Activated naive CD4-positive, alpha-beta T cell treated with anti-CD3 and anti-CD28 coated beads for 36 hours (primary cell): ENCODE measurements at regions not wholly inside any gene's neighbourhood (a gene's known extent, or its start where the extent isn't known, plus 50 kb on each side); places are given as distances from the start of the nearest gene placed in this dataset.
"Not testable (repeated sequence)": the region's sequence is repeated elsewhere in the genome, so short reads cannot be mapped to it uniquely, and the experiment has no call there.

ENCODE experiments used
- CTCF ChIA-PET: fragments of 350-600 bp; sonication (Branson Sonifier 250); formaldehyde crosslinking; loops from one replicate; lab custom pipeline; 2021; ENCODE audit warnings: antibody characterized with exemption; lab: Charles Lee
- DNase-seq: peaks from one replicate; pipeline ENCODE4 v3.0.0-alpha.2; 2020
- H3K27ac Mint-ChIP-seq: one replicate; pipeline ENCODE4 v1.8.0; 2021; ENCODE audit warnings: mild to moderate bottlenecking, mixed read lengths
- H3K27me3 Mint-ChIP-seq: one replicate; pipeline ENCODE4 v1.8.0; 2021; ENCODE audit warnings: low read depth, mixed read lengths
- H3K36me3 Mint-ChIP-seq: one replicate; pipeline ENCODE4 v1.8.0; 2021; ENCODE audit warnings: low read depth, mixed read lengths
- H3K4me1 Mint-ChIP-seq: one replicate; pipeline ENCODE4 v1.8.0; 2021; ENCODE audit warnings: low read depth, mixed read lengths
- H3K4me3 Mint-ChIP-seq: one replicate; pipeline ENCODE4 v1.8.0; 2021; ENCODE audit warnings: mild to moderate bottlenecking, moderate library complexity, mixed read lengths
- H3K9me3 Mint-ChIP-seq: one replicate; pipeline ENCODE4 v1.8.0; 2021; ENCODE audit warnings: mixed read lengths
- intact Hi-C: fragments of 100-400 bp; cut with micrococcal nuclease; formaldehyde crosslinking; loops from one replicate; pipeline ENCODE4 v1.15.1; 2023

DNA sequence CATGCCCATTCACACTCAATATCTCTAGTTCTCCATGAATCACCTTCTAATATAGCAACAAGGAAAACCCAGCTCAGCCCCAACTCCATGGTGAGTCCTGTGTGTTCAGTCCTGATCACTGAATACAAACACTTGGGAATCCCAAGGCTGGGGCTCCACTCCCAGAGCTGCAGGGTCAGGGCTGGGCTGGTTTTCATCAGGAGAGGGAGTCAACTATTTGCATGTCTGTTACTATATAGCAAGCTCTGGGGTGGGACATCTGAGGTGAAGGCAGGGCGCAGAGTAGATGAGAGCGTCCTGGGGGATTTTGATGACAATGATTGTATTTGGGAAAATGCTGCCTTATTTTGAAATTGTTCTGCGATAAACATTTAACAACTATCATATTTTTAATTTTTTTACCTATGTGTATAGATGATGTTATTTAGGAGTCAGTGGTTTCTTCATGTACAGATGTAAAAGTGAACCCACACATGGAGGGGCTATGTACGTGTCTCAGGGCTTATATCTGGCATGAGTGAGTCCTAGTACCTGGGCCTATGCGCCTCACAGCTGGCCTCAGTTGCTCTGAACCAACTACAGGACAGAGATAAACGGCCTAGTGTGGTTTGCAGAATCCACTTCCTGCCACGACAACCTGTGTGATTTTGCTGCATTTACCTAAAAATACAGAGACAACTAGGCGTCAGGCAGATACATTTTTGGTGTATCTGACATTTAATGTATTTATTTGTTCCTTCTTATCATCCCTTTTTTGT is 603.7 kb downstream of the TMEM121 start:
- not testable (repeated sequence) for H3K4me3 Mint-ChIP-seq, H3K9me3 Mint-ChIP-seq

DNA sequence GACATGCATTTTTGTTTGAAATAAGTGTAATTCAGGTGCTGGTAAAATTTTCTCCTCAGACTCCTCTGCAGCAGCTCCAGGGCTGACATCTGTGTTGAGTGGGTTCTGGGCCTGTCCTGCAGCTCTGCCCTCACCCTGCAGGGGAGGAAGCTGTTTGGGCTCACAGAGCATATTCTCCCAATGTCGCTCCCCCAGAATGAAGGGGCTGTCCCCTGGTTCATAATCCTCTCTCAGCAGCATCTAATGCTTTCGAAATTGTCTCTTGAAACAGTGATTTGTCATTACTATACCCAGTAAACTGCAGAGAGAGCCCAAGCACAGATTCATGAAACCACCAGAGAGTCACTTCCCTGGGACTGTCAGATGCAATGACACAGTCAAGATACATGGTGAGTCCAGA is 606.7 kb downstream of the TMEM121 start:
- H3K9me3 Mint-ChIP-seq, H3K27ac Mint-ChIP-seq, H3K4me3 Mint-ChIP-seq, intact Hi-C loops, H3K36me3 Mint-ChIP-seq, H3K27me3 Mint-ChIP-seq: not testable (repeated sequence)
- DNase-seq = peak; percentile 63
- peaks cover 42% of the 10 kb centered on the region for H3K4me1 Mint-ChIP-seq
- CTCF ChIA-PET = interaction anchor here (0.9 to 1.0 kb wide), 2 partner anchors 13 to 80 kb away, joined by 4 to 7 read pairs; no protein-coding TSS in a partner anchor

More for the DNA sequence above, 603.7 kb downstream of the TMEM121 start:
- CTCF ChIA-PET = interaction anchor here (0.5 to 1.9 kb wide), 3 partner anchors 11 to 812 kb away, joined by 3 to 5 read pairs (median 4); no protein-coding TSS in a partner anchor
- not testable (repeated sequence) for H3K27me3 Mint-ChIP-seq, DNase-seq, H3K36me3 Mint-ChIP-seq, H3K27ac Mint-ChIP-seq
- H3K4me1 Mint-ChIP-seq = peaks cover 36% of the 10 kb centered on the region
- intact Hi-C loops = loop anchor here (10.0 kb wide), 1 partner anchor 635 kb away; no protein-coding TSS in a partner anchor

DNA sequence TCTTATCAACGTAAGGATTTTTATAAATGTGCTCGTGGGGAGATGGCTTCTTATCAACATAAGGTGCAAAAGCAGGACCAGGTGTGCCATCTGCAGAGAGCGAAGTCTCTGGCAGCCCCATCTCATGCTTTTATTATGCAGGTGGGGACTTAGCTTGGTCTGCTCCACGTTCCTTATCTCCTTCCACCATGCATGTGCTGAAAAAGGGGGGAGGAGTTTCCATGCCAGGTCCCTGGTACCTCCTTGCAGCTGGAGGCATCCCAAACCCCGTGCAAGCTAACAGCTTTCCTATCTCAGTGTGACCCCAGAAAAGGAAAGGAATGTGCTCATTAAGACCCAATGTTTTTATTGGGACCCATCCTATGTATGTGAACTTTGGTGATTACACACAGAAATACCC is 608.5 kb downstream of the TMEM121 start:
- Mint-ChIP-seq H3K27ac (no peak overlapping the region), H3K27me3 (no peaks in the 10 kb centered on the region), H3K36me3 (no peaks in the 10 kb centered on the region), H3K4me1 (peaks cover 30% of the 10 kb centered on the region), H3K4me3 (no peak overlapping the region), H3K9me3 (no peaks in the 10 kb centered on the region)
- no peak for DNase-seq
- intact Hi-C loops = no loop called here
- CTCF ChIA-PET = no interaction called here

DNA sequence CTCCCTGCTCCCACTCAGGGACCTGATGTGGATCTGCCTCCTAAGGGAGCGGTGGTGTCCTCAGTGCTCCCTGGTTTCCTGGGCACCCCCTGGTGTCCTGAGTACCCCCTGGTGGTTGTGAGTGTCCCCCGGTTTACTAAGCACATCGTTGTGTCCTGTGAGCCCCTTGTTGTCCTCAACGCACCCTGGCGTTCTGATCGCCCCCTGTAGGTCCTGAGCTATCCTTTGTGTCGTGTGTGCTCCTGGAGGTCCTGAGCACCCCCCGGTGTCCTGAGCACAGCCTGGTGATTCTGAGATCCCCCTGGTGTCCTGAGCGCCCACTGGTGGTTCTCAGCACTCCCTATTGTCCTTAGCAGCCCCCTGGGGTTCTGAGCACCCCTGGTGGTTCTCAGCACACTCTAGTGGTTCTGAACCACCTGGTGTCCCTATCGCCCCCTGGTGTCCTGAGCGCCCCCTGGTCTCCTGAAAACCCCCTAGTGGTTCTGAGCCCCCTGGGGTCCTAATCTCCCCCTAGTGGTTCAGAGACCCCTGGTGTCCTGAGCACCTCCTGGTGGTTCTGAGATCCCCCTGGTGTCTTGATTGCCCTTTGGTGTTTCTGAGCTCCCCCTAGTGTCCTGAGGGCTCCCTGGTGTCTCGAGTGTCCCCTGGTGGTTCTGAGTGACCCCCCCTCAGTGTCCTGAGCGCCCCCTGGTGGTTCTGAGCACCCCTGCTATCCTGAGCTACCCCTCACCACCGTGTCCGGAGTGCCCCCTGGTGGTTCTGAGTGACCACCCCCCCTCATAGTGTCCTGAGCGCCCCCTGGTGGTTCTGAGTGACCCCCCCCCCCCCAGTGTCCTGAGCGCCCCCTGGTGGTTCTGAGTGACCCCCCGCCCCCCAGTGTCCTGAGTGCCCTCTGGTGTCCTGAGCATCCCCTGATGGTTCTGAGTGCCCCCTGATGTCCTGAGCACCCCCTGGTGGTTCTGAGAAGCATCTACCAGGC is 615.1 kb downstream of the TMEM121 start:
- Mint-ChIP-seq H3K4me3 (no peak overlapping the region), H3K4me1 (peaks cover 18% of the 10 kb centered on the region), H3K9me3 (no peaks in the 10 kb centered on the region), H3K27me3 (no peaks in the 10 kb centered on the region), H3K27ac (no peak overlapping the region), H3K36me3 (no peaks in the 10 kb centered on the region)
- intact Hi-C loops = no loop called here
- DNase-seq = peak; percentile 66
- CTCF ChIA-PET = interaction anchor here (0.6 to 3.4 kb wide), 17 partner anchors 10 to 430 kb away, joined by 3 to 13 read pairs (median 3); no protein-coding TSS in a partner anchor

DNA sequence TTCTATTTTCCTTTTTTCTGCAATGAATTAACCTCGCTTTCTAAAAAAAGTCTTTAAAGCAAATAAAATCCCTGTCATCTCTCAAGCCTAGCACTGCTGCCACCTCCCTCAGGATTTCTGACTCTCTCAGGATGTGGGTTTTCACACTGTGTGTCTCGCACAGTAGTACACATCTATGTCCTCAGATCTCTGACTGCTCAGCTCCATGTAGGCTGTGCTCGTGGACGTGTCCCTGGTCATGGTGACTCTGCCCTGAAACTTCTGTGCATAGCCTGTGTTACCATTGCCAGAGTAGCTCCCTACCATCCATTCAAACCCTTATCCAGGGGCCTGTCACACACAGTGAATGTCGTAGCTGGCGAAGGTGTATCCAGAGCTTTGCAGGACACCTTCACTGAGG is 619.3 kb downstream of the TMEM121 start:
- CTCF ChIA-PET = interaction anchor here (1.0 kb wide), 1 partner anchor 25 kb away, joined by 4 read pairs; no protein-coding TSS in a partner anchor

DNA sequence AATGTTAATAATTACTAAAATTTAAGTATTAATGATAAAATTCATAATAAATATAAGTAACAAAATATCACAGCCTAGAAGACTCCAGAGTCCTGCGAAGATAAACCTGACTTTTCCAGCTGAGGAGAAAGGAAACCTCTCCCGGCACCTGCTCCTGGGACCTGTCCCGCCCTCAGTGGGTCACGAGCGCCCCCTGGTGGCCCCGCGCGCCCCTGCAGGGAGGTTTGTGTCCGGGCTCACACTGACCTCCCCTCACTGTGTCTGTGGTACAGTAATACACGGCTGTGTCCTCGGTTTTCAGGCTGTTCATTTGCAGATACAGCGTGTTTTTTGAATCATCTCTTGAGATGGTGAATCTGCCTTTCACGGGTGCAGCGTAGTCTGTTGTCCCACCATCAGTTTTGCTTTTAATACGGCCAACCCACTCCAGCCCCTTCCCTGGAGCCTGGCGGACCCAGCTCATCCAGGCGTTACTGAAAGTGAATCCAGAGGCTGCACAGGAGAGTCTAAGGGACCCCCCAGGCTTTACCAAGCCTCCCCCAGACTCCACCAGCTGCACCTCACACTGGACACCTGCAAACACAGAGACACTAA is 627.1 kb downstream of the TMEM121 start:
- intact Hi-C loops = loop anchor here (5.0 kb wide), 1 partner anchor 34 kb away; no protein-coding TSS in a partner anchor
- not testable (repeated sequence) for H3K27ac Mint-ChIP-seq, H3K27me3 Mint-ChIP-seq, H3K36me3 Mint-ChIP-seq, H3K4me1 Mint-ChIP-seq, H3K9me3 Mint-ChIP-seq
- CTCF ChIA-PET = interaction anchor here (0.6 to 2.9 kb wide), 11 partner anchors 11 to 314 kb away, joined by 3 to 13 read pairs (median 3); no protein-coding TSS in a partner anchor
- H3K4me3 Mint-ChIP-seq = peak overlapping the region; percentile 21
- peak; percentile 88 for DNase-seq

More for the DNA sequence above, 619.3 kb downstream of the TMEM121 start:
- H3K9me3 Mint-ChIP-seq, H3K4me3 Mint-ChIP-seq, H3K36me3 Mint-ChIP-seq, intact Hi-C loops, H3K27ac Mint-ChIP-seq, H3K27me3 Mint-ChIP-seq: not testable (repeated sequence)
- peak; percentile 26 for DNase-seq
- peaks cover 24% of the 10 kb centered on the region for H3K4me1 Mint-ChIP-seq

DNA sequence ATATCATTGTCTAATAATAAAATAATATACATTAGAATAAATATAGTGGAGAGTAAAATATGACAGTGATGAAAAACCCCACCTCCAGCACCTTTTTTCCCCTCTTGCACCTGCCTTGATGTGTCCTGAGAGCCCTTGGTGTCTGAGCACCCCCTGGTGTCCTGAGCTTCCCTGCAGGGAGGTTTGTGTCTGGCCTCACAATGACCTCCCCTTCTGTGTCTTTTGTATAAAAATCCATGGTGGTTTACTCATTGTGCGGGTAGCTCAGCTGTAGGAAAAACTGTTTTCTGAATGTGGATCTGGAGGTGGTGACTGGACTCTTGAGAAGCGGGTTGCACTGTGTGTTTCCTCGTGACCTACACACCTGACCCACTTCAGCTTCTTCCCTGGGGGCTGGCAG is 636.9 kb downstream of the TMEM121 start:
- H3K4me3 Mint-ChIP-seq = no peak overlapping the region
- H3K27me3 Mint-ChIP-seq = no peaks in the 10 kb centered on the region
- CTCF ChIA-PET = interaction anchor here (0.6 to 1.5 kb wide), 6 partner anchors 8 to 305 kb away, joined by 3 to 5 read pairs (median 4); no protein-coding TSS in a partner anchor

DNA sequence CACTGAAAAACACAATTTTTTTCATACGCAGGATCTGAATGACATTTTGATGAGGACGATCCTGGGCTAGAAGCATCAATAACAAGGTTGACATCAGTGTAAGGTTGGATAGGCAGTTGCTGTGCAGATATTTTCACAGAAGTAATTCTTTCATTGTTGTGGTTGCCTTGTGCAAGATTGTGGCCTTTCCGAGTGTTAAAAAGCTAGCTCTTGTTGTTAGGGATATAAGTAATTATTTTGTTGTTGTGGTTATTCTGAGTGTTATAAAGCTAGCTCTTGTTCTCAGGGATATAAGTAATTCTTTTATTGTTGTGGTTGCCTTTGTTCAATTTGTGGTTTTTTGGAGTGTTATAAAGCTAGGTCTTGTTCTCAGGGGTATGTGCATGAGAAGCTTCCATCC is 637.4 kb downstream of the TMEM121 start:
- not testable (repeated sequence) for H3K27ac Mint-ChIP-seq

More for the DNA sequence above, 636.9 kb downstream of the TMEM121 start:
- Mint-ChIP-seq H3K4me1 (peaks cover 15% of the 10 kb centered on the region), H3K9me3 (no peaks in the 10 kb centered on the region), H3K27ac (no peak overlapping the region), H3K36me3 (no peaks in the 10 kb centered on the region)
- intact Hi-C loops = no loop called here
- no peak for DNase-seq

DNA sequence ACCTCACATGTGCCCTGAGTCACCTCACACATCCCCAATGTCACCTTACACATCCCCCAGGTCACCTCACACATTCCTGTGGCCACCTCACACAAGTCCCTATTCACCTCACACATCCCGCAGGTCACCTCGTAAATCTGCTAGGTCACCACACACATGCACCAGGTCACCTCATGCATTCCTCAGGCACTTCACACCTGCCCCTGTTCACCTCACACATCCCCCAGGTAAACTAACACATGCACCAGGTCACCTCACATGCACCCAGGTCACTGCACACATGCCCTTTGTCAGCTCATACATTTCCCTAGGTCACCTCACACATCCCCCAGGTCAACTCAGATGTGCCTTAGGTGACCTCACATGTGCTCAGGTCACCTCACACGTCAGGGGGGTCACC is 639.8 kb downstream of the TMEM121 start:
- intact Hi-C loops = no loop called here
- Mint-ChIP-seq H3K4me1 (peaks cover 27% of the 10 kb centered on the region), H3K27me3 (no peaks in the 10 kb centered on the region), H3K9me3 (no peaks in the 10 kb centered on the region), H3K36me3 (no peaks in the 10 kb centered on the region), H3K4me3 (no peak overlapping the region), H3K27ac (no peak overlapping the region)
- DNase-seq = no peak
- CTCF ChIA-PET = interaction anchor here (0.7 to 1.2 kb wide), 3 partner anchors 24 to 105 kb away, joined by 3 to 5 read pairs (median 4); no protein-coding TSS in a partner anchor

More for the DNA sequence above, 637.4 kb downstream of the TMEM121 start:
- H3K36me3 Mint-ChIP-seq, H3K27me3 Mint-ChIP-seq, intact Hi-C loops, DNase-seq, H3K9me3 Mint-ChIP-seq, H3K4me3 Mint-ChIP-seq: not testable (repeated sequence)
- peaks cover 15% of the 10 kb centered on the region for H3K4me1 Mint-ChIP-seq
- CTCF ChIA-PET = interaction anchor here (0.6 to 1.5 kb wide), 5 partner anchors 9 to 305 kb away, joined by 3 to 5 read pairs (median 4); no protein-coding TSS in a partner anchor

DNA sequence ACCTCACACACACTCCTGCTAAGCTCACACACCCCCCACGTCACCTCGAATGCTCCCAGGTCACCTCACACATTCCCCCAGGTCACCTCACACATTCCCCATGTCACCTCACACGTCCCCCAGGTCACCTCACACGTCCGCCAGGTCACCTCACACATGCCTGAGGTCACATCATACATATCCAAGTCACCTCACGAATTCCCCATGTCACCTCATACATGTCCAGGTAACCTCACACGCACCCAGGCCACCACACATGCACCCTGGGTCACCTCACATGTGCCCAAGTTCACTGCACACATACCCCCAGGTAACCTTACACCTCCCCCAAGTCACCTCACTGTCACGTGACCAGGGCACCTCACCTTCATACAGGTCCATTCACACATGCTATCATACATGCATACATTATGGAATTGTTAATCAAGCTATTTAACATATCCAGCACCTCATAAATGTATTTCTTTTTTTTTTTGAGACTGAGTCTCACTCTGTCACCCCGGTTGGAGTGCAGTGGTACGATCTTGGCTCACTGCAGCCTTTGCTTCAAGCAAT is 640.3 kb downstream of the TMEM121 start:
- intact Hi-C loops = no loop called here
- no peaks in the 10 kb centered on the region for H3K36me3 Mint-ChIP-seq
- CTCF ChIA-PET = interaction anchor here (1.2 kb wide), 1 partner anchor 24 kb away, joined by 3 read pairs; no protein-coding TSS in a partner anchor
- peaks cover 29% of the 10 kb centered on the region for H3K4me1 Mint-ChIP-seq
- H3K4me3 Mint-ChIP-seq = no peak overlapping the region
- H3K27ac Mint-ChIP-seq = no peak overlapping the region
- H3K27me3 Mint-ChIP-seq = no peaks in the 10 kb centered on the region
- DNase-seq = no peak
- no peaks in the 10 kb centered on the region for H3K9me3 Mint-ChIP-seq

DNA sequence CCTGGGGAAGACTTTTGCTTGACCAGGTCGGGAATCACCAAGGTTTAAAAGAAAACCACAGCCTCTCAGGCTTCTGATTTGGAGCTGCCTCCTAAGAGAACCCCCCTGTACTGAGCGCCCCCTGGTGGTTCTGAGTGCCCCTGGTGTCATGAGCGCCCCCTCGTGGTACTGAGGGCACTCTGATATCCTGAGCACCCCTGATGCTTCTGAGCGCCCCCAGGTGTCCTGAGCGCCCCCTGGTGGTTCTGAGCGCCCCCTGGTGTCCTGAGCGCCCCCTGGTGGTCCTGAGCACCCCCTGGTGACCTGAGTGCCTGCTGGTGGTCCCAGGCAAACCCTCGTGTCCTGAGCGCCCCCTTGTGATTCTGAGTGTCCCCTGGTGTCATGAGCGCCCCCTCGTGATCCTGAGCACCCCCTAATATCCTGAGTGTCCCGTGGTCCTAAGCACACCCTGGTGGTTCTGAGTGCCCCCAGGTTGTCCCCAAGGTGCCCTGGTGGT is 643.8 kb downstream of the TMEM121 start:
- H3K27ac Mint-ChIP-seq, H3K27me3 Mint-ChIP-seq, H3K36me3 Mint-ChIP-seq, H3K9me3 Mint-ChIP-seq, H3K4me3 Mint-ChIP-seq: not testable (repeated sequence)
- intact Hi-C loops = loop anchor here (10.0 kb wide), 1 partner anchor 245 kb away; no protein-coding TSS in a partner anchor
- H3K4me1 Mint-ChIP-seq = peaks cover 33% of the 10 kb centered on the region
- CTCF ChIA-PET = interaction anchor here (1.2 to 5.1 kb wide), 4 partner anchors 16 to 112 kb away, joined by 4 to 27 read pairs (median 6); no protein-coding TSS in a partner anchor
- peak; percentile 74 for DNase-seq
